Immature natural killer cell (primary cell): ENCODE measurements at regions not wholly inside any gene's neighbourhood (a gene's known extent, or its start where the extent isn't known, plus 50 kb on each side); places are given as distances from the start of the nearest gene placed in this dataset.

ENCODE experiments used
- DNase-seq, 3 donors: peaks; one replicate each; pipeline ENCODE4 v3.0.0; 2022; ENCODE audit warnings: mixed read lengths in 1 of 3
- H3K27ac Mint-ChIP-seq, 6 donors: one replicate each; pipeline ENCODE4 v1.8.0; 2020; ENCODE audit warnings: mixed read lengths in 6 of 6, mild to moderate bottlenecking in 5 of 6, inconsistent platforms in 4 of 6, moderate library complexity in 3 of 6
- H3K27me3 Mint-ChIP-seq, 3 donors: one replicate each; pipeline ENCODE4 v1.8.0; 2020 to 2021; ENCODE audit warnings: low read depth in 3 of 3, mild to moderate bottlenecking in 3 of 3, mixed read lengths in 3 of 3, moderate library complexity in 3 of 3, inconsistent platforms in 1 of 3
- H3K36me3 Mint-ChIP-seq, 3 donors: one replicate each; pipeline ENCODE4 v1.8.0; 2020; ENCODE audit warnings: mixed read lengths in 3 of 3, inconsistent platforms in 2 of 3, mild to moderate bottlenecking in 2 of 3
- H3K4me1 Mint-ChIP-seq, 2 donors: one replicate each; pipeline ENCODE4 v1.8.0; 2020; ENCODE audit warnings: inconsistent platforms in 2 of 2, mild to moderate bottlenecking in 2 of 2, mixed read lengths in 2 of 2, moderate library complexity in 1 of 2
- H3K4me3 Mint-ChIP-seq, 5 donors: one replicate each; pipeline ENCODE4 v1.8.0; 2020; ENCODE audit warnings: mild to moderate bottlenecking in 5 of 5, mixed read lengths in 5 of 5, inconsistent platforms in 3 of 5, moderate library complexity in 3 of 5
- H3K9me3 Mint-ChIP-seq, 6 donors: one replicate each; pipeline ENCODE4 v1.8.0; 2020; ENCODE audit warnings: mild to moderate bottlenecking in 6 of 6, mixed read lengths in 6 of 6, inconsistent platforms in 4 of 6, moderate library complexity in 3 of 6

DNA sequence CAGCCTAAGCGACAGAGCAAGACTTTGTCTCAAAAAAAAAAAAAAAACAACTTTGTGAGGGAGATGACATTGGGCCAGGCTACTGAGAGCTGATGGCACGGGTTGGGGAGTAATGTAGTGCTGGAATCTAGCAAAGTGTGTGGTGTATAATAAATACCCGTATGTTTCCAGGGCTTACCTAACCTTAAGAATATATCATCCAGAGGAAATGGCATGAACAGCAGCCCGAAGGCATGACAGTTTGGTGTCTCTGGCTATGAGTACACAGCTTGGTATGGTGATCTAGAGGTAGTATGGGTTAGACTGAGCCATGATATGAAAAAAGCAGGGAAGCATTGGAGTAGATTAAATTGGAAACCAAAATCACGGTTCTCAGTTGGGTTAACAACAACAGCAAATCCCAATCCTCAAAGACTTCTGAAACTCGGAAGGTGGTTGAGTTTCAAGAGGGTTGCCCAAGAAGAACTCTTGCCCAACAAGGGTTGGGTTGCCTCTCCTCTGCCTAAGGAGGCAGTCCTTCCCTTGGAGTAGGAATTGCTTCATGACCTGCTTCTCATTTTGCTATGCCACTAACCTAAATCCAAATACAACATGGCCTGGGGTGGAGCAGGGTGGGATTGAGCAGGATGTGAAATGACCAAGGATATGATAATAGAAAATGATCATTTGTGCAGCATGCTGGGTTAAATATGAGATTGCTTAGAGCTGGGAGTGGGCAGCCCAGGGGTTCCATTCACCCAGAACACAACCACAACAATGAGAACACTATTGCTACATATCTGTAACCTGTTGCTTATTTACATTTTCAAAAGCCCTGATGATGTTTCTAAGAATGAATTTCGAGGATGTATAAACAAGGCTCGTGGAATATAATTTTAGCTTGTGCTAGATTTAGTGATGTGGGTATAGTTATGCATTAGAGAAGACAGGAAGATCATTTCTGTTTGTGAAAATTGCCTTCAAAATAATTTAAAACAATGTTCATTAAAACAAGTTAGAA, 64.6 kb upstream of the ZFR start:
- H3K9me3 Mint-ChIP-seq = no peaks in the 10 kb centered on the region
- peaks cover 1 to 2% (median 2%) of the 10 kb centered on the region in 3 donors for H3K27me3 Mint-ChIP-seq
- H3K36me3 Mint-ChIP-seq = no peaks in the 10 kb centered on the region
- H3K27ac Mint-ChIP-seq = no peak overlapping the region
- H3K4me3 Mint-ChIP-seq = no peak overlapping the region
- H3K4me1 Mint-ChIP-seq = no peaks in the 10 kb centered on the region
- DNase-seq = no peak

DNA sequence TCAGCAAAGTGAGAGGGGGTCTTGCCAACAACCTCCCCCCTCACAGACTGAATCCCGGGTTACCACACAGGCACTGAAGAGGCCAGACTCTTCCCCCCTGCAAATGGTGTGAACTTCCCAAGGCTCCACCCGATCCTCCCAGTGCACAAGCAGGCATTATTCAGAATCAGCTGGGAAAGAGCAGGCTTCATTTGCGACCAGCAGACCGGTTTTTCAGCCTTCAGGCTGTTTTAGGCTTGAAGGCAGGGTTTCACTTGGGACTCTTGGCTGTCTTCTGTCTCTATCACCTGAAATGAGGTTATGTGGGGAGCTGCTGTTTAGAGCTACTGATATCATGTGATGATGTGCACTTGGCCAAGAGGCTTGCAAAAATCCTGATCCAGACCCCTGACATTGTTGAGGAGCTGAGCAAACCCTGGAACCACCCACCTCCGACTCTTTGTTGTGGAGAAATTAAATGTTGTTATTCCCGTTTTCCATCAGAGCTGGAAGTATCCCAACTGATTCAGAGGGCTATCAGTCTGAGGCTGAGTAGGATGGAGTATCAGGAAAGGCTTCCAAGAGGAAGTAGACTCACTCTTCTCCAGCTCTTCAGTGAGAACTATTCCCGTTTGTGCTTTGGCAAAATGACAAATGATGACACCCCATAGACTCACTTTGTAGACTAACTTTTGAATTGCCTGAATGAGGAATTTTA, 63.3 kb upstream of the ZFR start:
- H3K27ac Mint-ChIP-seq = peak overlapping the region in 1 of 6 donors; percentile 25
- DNase-seq = no peak

DNA sequence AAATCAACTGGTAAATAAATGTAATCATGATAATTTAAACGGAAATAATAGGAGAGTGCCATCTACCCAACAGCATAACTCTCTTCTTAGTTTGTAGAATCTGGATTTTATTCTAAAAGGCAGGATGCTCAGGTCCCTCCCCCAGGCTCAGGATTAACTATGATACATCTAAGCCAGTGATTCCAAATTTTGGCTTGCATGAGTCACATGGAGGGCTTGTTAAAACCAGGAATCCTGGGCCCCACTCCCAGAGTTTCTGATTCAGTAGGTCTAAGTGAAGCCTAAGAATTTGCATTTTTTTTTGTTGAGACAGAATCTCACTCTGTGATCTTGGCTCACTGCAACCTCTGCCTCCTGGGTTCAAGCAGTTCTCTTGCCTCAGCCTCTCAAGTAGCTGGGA, 62.3 kb upstream of the ZFR start:
- H3K9me3 Mint-ChIP-seq = no peaks in the 10 kb centered on the region
- no peak overlapping the region for H3K27ac Mint-ChIP-seq
- no peaks in the 10 kb centered on the region for H3K36me3 Mint-ChIP-seq
- H3K27me3 Mint-ChIP-seq = peaks cover 1 to 5% (median 2%) of the 10 kb centered on the region in 3 donors
- DNase-seq = no peak
- no peak overlapping the region for H3K4me3 Mint-ChIP-seq
- no peaks in the 10 kb centered on the region for H3K4me1 Mint-ChIP-seq

More for the DNA sequence above, 63.3 kb upstream of the ZFR start:
- Mint-ChIP-seq H3K4me3 (no peak overlapping the region), H3K9me3 (no peaks in the 10 kb centered on the region), H3K27me3 (peaks cover 1 to 2% (median 2%) of the 10 kb centered on the region in 3 donors), H3K36me3 (no peaks in the 10 kb centered on the region), H3K4me1 (no peaks in the 10 kb centered on the region)

DNA sequence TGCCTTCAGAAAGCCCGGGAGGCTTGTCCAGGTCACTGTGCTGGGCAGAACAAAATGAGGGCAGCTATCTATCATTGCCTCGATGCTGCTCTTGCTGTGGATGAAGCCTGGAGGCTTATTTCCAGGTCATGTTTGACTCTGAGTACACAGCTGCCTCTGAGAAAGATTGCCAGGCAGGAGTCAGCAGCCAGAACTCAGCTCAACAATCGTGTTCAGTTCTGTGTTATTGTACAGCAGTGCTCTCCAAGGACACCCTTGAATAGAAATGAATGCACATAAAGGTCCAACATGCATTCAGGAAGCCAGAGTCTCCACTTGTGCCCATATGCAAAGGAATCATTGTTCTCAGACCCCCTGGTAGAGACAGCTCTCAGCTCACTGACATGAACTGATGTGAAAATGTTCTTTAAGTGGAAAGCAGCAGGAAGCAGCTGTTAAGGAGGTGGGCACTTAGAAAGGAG, 61.7 kb upstream of the ZFR start:
- no peaks in the 10 kb centered on the region for H3K9me3 Mint-ChIP-seq
- H3K36me3 Mint-ChIP-seq = no peaks in the 10 kb centered on the region
- no peak overlapping the region for H3K27ac Mint-ChIP-seq
- peaks cover 1 to 5% (median 4%) of the 10 kb centered on the region in 3 donors for H3K27me3 Mint-ChIP-seq
- H3K4me1 Mint-ChIP-seq = no peaks in the 10 kb centered on the region
- H3K4me3 Mint-ChIP-seq = no peak overlapping the region
- DNase-seq = no peak

DNA sequence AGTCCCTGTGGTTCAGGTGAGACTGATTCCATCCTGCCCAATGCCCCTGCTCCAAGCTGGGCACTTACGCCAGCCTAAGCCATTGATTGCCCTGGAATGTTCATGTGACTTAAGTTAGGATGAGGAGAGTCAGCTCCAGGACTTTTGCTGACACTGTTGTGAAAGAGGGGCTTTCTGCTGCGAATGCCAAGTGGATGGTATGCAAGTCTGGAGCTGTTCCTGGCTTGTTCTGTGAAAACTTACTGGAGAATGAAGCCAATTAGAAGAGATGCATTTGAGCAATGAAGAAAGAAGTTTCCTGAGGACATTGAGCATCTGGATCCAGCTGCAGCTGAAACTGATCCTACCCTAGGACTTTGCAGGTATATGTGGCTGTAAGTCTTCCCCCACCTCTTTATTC, 61.2 kb upstream of the ZFR start:
- H3K27ac Mint-ChIP-seq = no peak overlapping the region
- H3K4me1 Mint-ChIP-seq = no peaks in the 10 kb centered on the region

DNA sequence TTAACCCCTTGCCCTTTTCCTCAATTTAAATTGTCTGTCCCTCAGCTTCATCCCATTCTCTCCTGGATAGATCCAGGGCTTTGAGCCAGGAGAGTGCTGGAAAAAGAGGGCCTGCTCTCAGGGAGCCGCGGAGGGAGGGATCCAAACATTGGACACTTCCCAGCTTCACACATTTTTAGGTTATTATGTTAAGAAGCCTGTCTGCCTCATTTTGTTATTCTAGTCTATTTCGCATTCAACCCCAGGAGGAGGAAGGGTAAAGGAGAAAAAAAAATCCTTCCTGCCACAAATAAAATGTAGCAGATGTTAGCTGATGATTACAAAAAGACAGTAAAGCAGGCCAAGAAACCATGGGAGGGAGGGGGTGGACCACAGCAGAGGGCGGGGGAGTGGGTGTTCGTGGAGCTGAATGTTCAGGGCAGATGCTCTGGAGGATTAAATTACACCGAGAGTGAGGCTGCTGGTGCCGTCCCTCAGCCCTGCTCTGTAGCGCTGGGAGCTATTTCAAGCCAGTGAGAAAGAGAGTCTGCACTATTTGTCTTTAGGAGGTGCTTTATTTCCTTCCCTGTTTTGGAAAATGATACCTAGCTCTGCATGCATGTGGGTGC, 60.6 kb upstream of the ZFR start:
- H3K27me3 Mint-ChIP-seq = peaks cover 1 to 5% (median 4%) of the 10 kb centered on the region in 3 donors
- no peaks in the 10 kb centered on the region for H3K36me3 Mint-ChIP-seq
- no peak overlapping the region for H3K4me3 Mint-ChIP-seq
- H3K27ac Mint-ChIP-seq = no peak overlapping the region
- no peak for DNase-seq
- no peaks in the 10 kb centered on the region for H3K9me3 Mint-ChIP-seq
- no peaks in the 10 kb centered on the region for H3K4me1 Mint-ChIP-seq

More for the DNA sequence above, 61.2 kb upstream of the ZFR start:
- H3K36me3 Mint-ChIP-seq = no peaks in the 10 kb centered on the region
- H3K4me3 Mint-ChIP-seq = no peak overlapping the region
- DNase-seq = no peak
- no peaks in the 10 kb centered on the region for H3K9me3 Mint-ChIP-seq
- peaks cover 1 to 5% (median 4%) of the 10 kb centered on the region in 3 donors for H3K27me3 Mint-ChIP-seq

DNA sequence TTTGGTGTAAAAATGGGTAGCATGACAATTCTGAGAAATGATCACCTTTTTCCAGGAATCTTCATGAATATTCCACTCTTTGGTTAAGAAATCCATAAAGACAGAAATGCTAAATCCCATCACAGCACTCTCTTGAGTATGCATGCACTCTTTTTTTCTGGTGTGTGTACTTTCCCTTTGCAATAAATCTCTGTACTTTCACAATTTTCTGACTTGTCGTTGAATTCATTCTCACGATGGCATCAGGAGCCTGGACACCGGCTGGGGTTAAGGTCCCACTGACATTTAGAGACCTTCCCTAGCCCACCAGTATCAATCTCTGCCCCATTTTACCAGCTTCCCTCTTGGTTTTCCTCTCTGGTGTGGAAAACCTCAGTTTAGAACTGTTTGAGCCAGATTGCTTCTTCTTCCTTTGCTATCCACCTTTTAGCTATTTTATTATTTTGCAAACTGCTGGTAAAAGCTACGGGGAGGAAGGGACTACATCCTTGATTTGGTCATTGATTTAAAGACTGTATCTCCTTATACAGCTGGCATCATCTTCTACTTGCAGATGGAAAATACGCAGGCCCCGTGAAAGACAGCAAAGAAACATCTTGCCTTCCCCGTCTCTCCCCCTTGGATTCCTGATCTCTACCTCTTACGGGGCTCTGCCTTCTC, 59.9 kb upstream of the ZFR start:
- H3K4me3 Mint-ChIP-seq = no peak overlapping the region
- no peak overlapping the region for H3K27ac Mint-ChIP-seq
- no peaks in the 10 kb centered on the region for H3K9me3 Mint-ChIP-seq
- H3K36me3 Mint-ChIP-seq = no peaks in the 10 kb centered on the region
- H3K27me3 Mint-ChIP-seq = peaks cover 1 to 6% (median 6%) of the 10 kb centered on the region in 3 donors
- no peaks in the 10 kb centered on the region for H3K4me1 Mint-ChIP-seq
- DNase-seq = no peak

DNA sequence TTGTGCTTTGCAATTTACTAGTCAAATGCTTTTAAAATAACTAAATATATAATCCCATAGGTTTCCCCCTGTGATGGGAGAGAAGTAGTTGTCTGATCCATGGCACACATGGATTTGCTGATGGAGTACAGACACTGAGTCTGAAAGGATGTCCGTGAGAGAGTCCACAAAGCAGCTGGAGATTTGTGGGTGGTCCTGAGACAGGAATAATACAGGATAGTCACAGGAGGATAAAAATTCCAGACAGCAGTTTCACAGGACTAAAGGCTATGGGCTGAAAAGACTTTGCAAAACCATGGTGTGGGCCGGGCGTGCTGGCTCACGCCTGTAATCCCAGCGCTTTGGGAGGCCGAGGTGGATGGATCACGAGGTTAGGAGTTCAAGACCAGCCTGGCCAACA, 58.7 kb upstream of the ZFR start:
- Mint-ChIP-seq H3K9me3 (no peaks in the 10 kb centered on the region), H3K27me3 (peaks cover 3 to 11% (median 6%) of the 10 kb centered on the region in 3 donors), H3K4me1 (no peaks in the 10 kb centered on the region), H3K36me3 (no peaks in the 10 kb centered on the region), H3K27ac (no peak overlapping the region), H3K4me3 (no peak overlapping the region)
- DNase-seq = no peak

DNA sequence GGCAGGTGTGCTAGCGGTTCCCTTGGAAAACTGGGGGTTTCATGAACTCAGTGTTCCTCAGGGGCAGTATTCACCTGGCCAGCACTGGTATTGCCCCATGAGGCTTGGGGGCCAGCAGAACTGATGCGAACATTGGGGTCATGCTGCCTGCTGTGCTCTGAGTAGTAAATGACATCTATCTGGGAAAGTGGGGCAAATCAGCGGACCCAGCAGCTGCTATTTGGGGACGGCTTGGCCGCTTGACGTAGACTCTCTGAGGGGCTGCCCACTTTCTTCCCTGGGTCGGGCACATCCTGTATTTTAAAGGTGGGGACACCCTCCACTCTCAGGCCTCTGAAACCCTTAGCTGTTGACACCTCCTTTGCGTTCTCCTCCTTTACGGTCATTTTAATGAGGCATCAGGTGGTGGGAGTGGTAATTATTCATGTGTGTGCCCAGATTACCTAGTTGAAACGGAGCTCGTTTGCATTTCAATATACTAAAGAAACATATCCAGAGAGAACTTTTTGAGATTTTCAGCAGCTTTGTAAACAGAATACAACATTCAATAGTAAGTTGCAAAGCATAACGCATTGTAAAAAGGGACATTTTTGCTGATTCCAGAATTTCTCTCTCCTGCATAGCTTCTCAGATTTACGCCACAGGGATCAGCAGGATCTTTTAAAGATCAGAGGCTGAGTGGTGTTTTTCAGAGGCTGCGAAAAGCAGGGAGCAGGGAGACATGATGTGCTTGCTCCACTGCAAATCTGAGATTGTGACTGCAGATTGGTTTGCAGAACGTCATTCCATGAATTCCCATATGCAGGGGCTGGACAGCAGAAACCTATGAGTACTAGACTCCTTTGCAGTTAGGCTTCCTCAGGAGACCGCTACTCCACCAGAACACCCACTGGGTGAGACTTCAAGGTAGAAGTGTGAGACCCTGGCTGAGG, 56.8 kb upstream of the ZFR start:
- Mint-ChIP-seq H3K9me3 (no peaks in the 10 kb centered on the region), H3K36me3 (no peaks in the 10 kb centered on the region), H3K4me3 (no peak overlapping the region), H3K27ac (no peak overlapping the region), H3K27me3 (peaks cover 3 to 14% (median 6%) of the 10 kb centered on the region in 3 donors), H3K4me1 (no peaks in the 10 kb centered on the region)
- no peak for DNase-seq

DNA sequence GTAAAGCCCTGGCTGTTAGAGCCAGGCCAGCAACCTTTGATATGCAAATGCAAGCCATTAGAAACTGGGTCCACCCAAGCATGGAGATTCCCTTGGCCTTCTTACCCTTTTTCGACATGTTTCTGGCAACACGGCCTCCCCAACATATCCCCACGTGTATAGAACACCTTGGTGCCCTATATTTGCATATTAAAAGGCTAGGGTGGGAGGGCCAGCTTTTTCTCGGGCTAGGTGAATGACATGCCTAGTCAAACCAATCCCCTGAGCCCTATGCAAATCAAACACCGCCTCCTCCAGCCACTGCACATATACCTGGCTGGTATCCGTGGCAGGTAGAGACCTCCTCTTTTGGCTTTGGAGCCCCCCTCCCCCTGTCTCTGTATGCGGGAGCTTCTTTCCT, 55.6 kb upstream of the ZFR start:
- no peaks in the 10 kb centered on the region for H3K9me3 Mint-ChIP-seq
- H3K36me3 Mint-ChIP-seq = no peaks in the 10 kb centered on the region
- no peak overlapping the region for H3K27ac Mint-ChIP-seq
- no peaks in the 10 kb centered on the region for H3K4me1 Mint-ChIP-seq
- H3K27me3 Mint-ChIP-seq = peaks cover 3 to 12% (median 4%) of the 10 kb centered on the region in 3 donors
- no peak for DNase-seq
- no peak overlapping the region for H3K4me3 Mint-ChIP-seq

DNA sequence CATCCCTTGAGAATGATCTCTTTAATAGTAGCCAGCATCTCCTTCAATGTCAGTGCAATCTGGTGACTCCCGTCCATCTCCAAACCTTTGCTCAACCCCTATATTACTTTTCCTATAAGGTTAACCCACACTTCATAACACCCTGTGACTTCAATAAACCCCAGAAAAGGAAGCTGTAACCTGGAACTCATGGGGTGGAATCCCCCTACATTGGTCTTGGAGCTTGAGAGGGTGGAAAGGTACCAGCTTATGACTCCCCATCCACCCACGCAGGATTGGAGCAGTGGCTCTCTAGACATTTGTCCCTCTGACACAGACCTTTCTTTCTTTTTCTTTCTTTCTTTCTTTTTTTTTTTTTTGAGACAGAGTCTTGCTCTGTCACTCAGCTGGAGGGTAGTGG, 54.7 kb upstream of the ZFR start:
- H3K27me3 Mint-ChIP-seq = peaks cover 2 to 12% (median 4%) of the 10 kb centered on the region in 3 donors
- no peak for DNase-seq
- H3K27ac Mint-ChIP-seq = no peak overlapping the region

DNA sequence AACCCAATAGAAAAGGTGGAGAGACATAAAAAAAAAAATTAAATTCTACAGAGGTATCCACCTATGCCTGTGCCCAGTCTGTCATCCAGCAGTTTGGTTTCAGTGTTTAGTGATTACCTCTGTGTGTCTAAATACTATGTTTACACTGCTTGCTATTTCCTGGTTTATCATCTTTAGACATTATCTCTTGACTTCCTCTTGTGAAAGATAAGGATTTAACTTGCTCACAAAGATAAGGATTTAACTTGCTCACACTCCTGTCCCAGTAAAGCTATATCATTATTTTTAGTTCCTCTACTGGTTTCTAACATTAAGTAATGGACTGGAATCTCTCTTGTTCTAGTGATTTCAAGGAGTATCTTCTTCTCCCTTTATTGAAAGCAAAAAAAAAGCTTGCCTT, 53.9 kb upstream of the ZFR start:
- H3K36me3 Mint-ChIP-seq = no peaks in the 10 kb centered on the region
- peaks cover 4 to 12% (median 6%) of the 10 kb centered on the region in 3 donors for H3K27me3 Mint-ChIP-seq
- DNase-seq = no peak
- H3K4me3 Mint-ChIP-seq = no peak overlapping the region
- no peaks in the 10 kb centered on the region for H3K9me3 Mint-ChIP-seq
- no peaks in the 10 kb centered on the region for H3K4me1 Mint-ChIP-seq
- H3K27ac Mint-ChIP-seq = no peak overlapping the region

More for the DNA sequence above, 54.7 kb upstream of the ZFR start:
- H3K9me3 Mint-ChIP-seq = no peaks in the 10 kb centered on the region
- no peaks in the 10 kb centered on the region for H3K36me3 Mint-ChIP-seq
- H3K4me3 Mint-ChIP-seq = no peak overlapping the region
- no peaks in the 10 kb centered on the region for H3K4me1 Mint-ChIP-seq

DNA sequence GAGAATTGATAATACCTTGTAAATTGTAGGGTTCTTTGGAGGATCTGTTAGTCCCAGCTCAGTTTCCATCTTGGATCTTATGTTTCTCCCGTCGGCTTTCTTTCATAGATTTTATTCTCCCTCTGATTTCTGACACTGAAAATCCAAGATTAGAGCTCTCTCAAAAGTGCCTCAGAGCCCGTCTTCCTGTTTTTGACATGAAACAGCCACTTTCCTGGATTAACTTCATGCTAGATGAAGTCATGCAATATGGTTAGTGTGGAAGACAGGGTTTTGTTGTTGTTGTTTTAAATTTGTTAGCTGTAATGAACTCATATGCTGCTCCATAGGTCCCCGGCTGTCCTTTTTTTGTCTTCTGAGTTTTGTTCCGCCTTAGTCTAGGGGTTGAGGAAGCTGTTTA, 51.6 kb upstream of the ZFR start:
- DNase-seq = no peak
- Mint-ChIP-seq H3K27me3 (peaks cover 4 to 8% (median 4%) of the 10 kb centered on the region in 3 donors), H3K27ac (no peak overlapping the region), H3K4me3 (no peak overlapping the region), H3K9me3 (no peaks in the 10 kb centered on the region), H3K36me3 (no peaks in the 10 kb centered on the region), H3K4me1 (no peaks in the 10 kb centered on the region)
